Fibroblast of the aortic adventitia (primary cell): ENCODE measurements at regions not wholly inside any gene's neighbourhood (a gene's known extent, or its start where the extent isn't known, plus 50 kb on each side); places are given as distances from the start of the nearest gene placed in this dataset.

Source experiments
- DNase-seq: peaks from one replicate; pipeline ENCODE4 v3.0.0-alpha.2; 2010; ENCODE audit warnings: low read depth
- H3K4me3 ChIP-seq: 2 replicates; pipeline ENCODE4 v1.5.1; 2011; ENCODE audit warnings: low read depth, mild to moderate bottlenecking, control low read depth, low read length, moderate library complexity
- CTCF ChIP-seq: IDR thresholded peaks from 2 replicates; pipeline ENCODE4 v1.5.1; 2011; ENCODE audit warnings: mild to moderate bottlenecking, low read length, control low read depth, inconsistent platforms; ENCODE audit not compliant: insufficient read depth

GRCh38 chr6:113458368-113459010 is 398.7 kb upstream of the MARCKS start:
- no peak overlapping the region for H3K4me3 ChIP-seq
- DNase-seq, result no peak
- no peak for TF ChIP-seq CTCF

- H3K4me3 ChIP-seq, result no peak overlapping the region
- peak; percentile 35 for TF ChIP-seq CTCF
- DNase-seq, result peak; percentile 79
Observed at GRCh38 chr6:113461153-113461932, 395.8 kb upstream of the MARCKS start.

GRCh38 chr6:113464536-113464935 is 392.6 kb upstream of the MARCKS start:
- TF ChIP-seq CTCF, result no peak
- no peak overlapping the region for H3K4me3 ChIP-seq
- DNase-seq, result no peak

- no peak for TF ChIP-seq CTCF
- no peak overlapping the region for H3K4me3 ChIP-seq
- DNase-seq, result peak; percentile 74
Observed at GRCh38 chr6:113464960-113465359, 392.2 kb upstream of the MARCKS start.

- H3K4me3 ChIP-seq, result no peak overlapping the region
- TF ChIP-seq CTCF, result no peak
- DNase-seq, result no peak
Observed at GRCh38 chr6:113466526-113466925, 390.6 kb upstream of the MARCKS start.

GRCh38 chr6:113475392-113475791 is 381.8 kb upstream of the MARCKS start:
- no peak overlapping the region for H3K4me3 ChIP-seq
- TF ChIP-seq CTCF, result no peak
- DNase-seq, result no peak
